Stimulated activated CD4-positive, alpha-beta T cell treated with anti-CD3 and anti-CD28 coated beads, TNF-alpha, amount 100 ng/mL, for 4 hours (primary cell): ENCODE measurements at regions not wholly inside any gene's neighbourhood (a gene's known extent, or its start where the extent isn't known, plus 50 kb on each side); places are given as distances from the start of the nearest gene placed in this dataset.

Experiments
- DNase-seq, 3 experiments: peaks; one replicate each; pipeline ENCODE4 v3.0.0-alpha.2; 2020; ENCODE audit warnings: low read depth in 3 of 3

- peak in 2 of 3 experiments; percentile 37 to 55 for DNase-seq
Observed at GRCh38 chr7:50209461-50210135, 94.9 kb upstream of the IKZF1 start.

- DNase-seq = no peak
Observed at GRCh38 chr7:50208378-50208982, 96.0 kb upstream of the IKZF1 start.

GRCh38 chr7:50207686-50208255 is 96.7 kb upstream of the IKZF1 start:
- DNase-seq = no peak

- no peak for DNase-seq
Observed at GRCh38 chr7:50207251-50207564, 97.3 kb upstream of the IKZF1 start.

GRCh38 chr7:50206453-50207250 is 97.9 kb upstream of the IKZF1 start:
- peak in 2 of 3 experiments; percentile 61 to 68 for DNase-seq

GRCh38 chr7:50205011-50205410 is 99.5 kb upstream of the IKZF1 start:
- no peak for DNase-seq

GRCh38 chr7:50204581-50204980 is 99.9 kb upstream of the IKZF1 start:
- DNase-seq = no peak

GRCh38 chr7:50203521-50203920 is 101.0 kb upstream of the IKZF1 start:
- DNase-seq = no peak

- no peak for DNase-seq
Observed at GRCh38 chr7:50202052-50202555, 102.4 kb upstream of the IKZF1 start.

- DNase-seq = no peak
Observed at GRCh38 chr7:50199824-50200223, 104.7 kb upstream of the IKZF1 start.

GRCh38 chr7:50197549-50197948 is 104.5 kb upstream of the ZPBP start:
- DNase-seq = peak; percentile 37 to 53 (median 46)

- DNase-seq = no peak
Observed at GRCh38 chr7:50196719-50197118, 103.7 kb upstream of the ZPBP start.

- DNase-seq = no peak
Observed at GRCh38 chr7:50190776-50191175, 97.7 kb upstream of the ZPBP start.

- no peak for DNase-seq
Observed at GRCh38 chr7:50189371-50189770, 96.3 kb upstream of the ZPBP start.

- DNase-seq = no peak
Observed at GRCh38 chr7:50185951-50186682, 93.1 kb upstream of the ZPBP start.

GRCh38 chr7:50185208-50185607 is 92.2 kb upstream of the ZPBP start:
- DNase-seq = no peak

GRCh38 chr7:50184271-50184990 is 91.4 kb upstream of the ZPBP start:
- no peak for DNase-seq

GRCh38 chr7:50182759-50183158 is 89.7 kb upstream of the ZPBP start:
- no peak for DNase-seq

GRCh38 chr7:50181081-50181480 is 88.0 kb upstream of the ZPBP start:
- DNase-seq = no peak

GRCh38 chr7:50178166-50178565 is 85.1 kb upstream of the ZPBP start:
- DNase-seq = no peak

- DNase-seq = no peak
Observed at GRCh38 chr7:50174948-50175347, 81.9 kb upstream of the ZPBP start.
